ENCODE measurements at regions not wholly inside any gene's neighbourhood (a gene's known extent, or its start where the extent isn't known, plus 50 kb on each side); places are given as distances from the start of the nearest gene placed in this dataset.

- TF ChIP-seq SUZ12 (IDR thresholded peaks at IDR 0.05) = no peak
- TF ChIP-seq ZNF384 (IDR thresholded peaks at IDR 0.05) = no peak
- TF ChIP-seq PKNOX1 (IDR thresholded peaks at IDR 0.05) = no peak
- no peak for TF ChIP-seq SP1 (IDR thresholded peaks at IDR 0.05)
- TF ChIP-seq ARNT (IDR thresholded peaks at IDR 0.05) = no peak
- ChIA-PET POLR2A (no interaction called here), CTCF (interaction anchor here (0.6 kb wide), 1 partner anchor 94 kb away, joined by 3 read pairs; no protein-coding TSS in a partner anchor)
- no peak for DNase-seq (ENCODE audit: extremely low spot score)
Observed at GRCh38 chr6:165950316-165950715, 217.3 kb downstream of the TBXT start.

- TF ChIP-seq FOXK2 (IDR thresholded peaks at IDR 0.05) (no peak), ZNF384 (IDR thresholded peaks at IDR 0.05) (no peak), LEF1 (IDR thresholded peaks at IDR 0.05; ENCODE audit: borderline replicate concordance) (no peak), BHLHE40 (IDR thresholded peaks at IDR 0.05; ENCODE audit: borderline replicate concordance) (no peak), SP1 (IDR thresholded peaks at IDR 0.05) (no peak), L3MBTL2 (conservative IDR thresholded peaks at IDR 0.05) (no peak), HDGF (IDR thresholded peaks at IDR 0.05; ENCODE audit: borderline replicate concordance) (no peak), FOXM1 (IDR thresholded peaks at IDR 0.05; ENCODE audit: borderline replicate concordance) (no peak), TARDBP (IDR thresholded peaks at IDR 0.05) (no peak), NFRKB (IDR thresholded peaks at IDR 0.05) (no peak), ARNT (IDR thresholded peaks at IDR 0.05) (no peak), ELF4 (IDR thresholded peaks at IDR 0.05) (no peak), PKNOX1 (IDR thresholded peaks at IDR 0.05) (no peak), FOXA1 (IDR thresholded peaks at IDR 0.05) (no peak), SUZ12 (IDR thresholded peaks at IDR 0.05) (no peak), CTBP1 (IDR thresholded peaks at IDR 0.05; ENCODE audit: borderline replicate concordance) (no peak)
- CTCF ChIA-PET = no interaction called here
- POLR2A ChIA-PET = no interaction called here
- DNase-seq (ENCODE audit: extremely low spot score) = no peak
Observed at GRCh38 chr6:165949324-165949723, 218.3 kb downstream of the TBXT start.

GRCh38 chr6:165944002-165944466, 223.6 kb downstream of the TBXT start:
- TF ChIP-seq PKNOX1 (IDR thresholded peaks at IDR 0.05) = no peak
- TF ChIP-seq FOXA1 (IDR thresholded peaks at IDR 0.05) = no peak
- no peak for TF ChIP-seq CTBP1 (IDR thresholded peaks at IDR 0.05; ENCODE audit: borderline replicate concordance)
- TF ChIP-seq ZNF384 (IDR thresholded peaks at IDR 0.05) = no peak
- no peak for TF ChIP-seq L3MBTL2 (conservative IDR thresholded peaks at IDR 0.05)
- TF ChIP-seq LEF1 (IDR thresholded peaks at IDR 0.05; ENCODE audit: borderline replicate concordance) = no peak
- no peak for TF ChIP-seq ARNT (IDR thresholded peaks at IDR 0.05)
- TF ChIP-seq SUZ12 (IDR thresholded peaks at IDR 0.05) = no peak
- TF ChIP-seq ELF4 (IDR thresholded peaks at IDR 0.05) = no peak
- TF ChIP-seq HDGF (IDR thresholded peaks at IDR 0.05; ENCODE audit: borderline replicate concordance) = no peak
- TF ChIP-seq TARDBP (IDR thresholded peaks at IDR 0.05) = no peak
- no peak for TF ChIP-seq FOXK2 (IDR thresholded peaks at IDR 0.05)
- TF ChIP-seq BHLHE40 (IDR thresholded peaks at IDR 0.05; ENCODE audit: borderline replicate concordance) = no peak
- TF ChIP-seq SP1 (IDR thresholded peaks at IDR 0.05) = no peak
- TF ChIP-seq FOXM1 (IDR thresholded peaks at IDR 0.05; ENCODE audit: borderline replicate concordance) = no peak
- ChIA-PET CTCF (no interaction called here), POLR2A (no interaction called here)
- no peak for DNase-seq (ENCODE audit: extremely low spot score)

- no peak for TF ChIP-seq SUZ12 (IDR thresholded peaks at IDR 0.05)
- no peak for TF ChIP-seq PKNOX1 (IDR thresholded peaks at IDR 0.05)
- no peak for TF ChIP-seq SP1 (IDR thresholded peaks at IDR 0.05)
- no peak for TF ChIP-seq ARNT (IDR thresholded peaks at IDR 0.05)
- no peak for TF ChIP-seq TARDBP (IDR thresholded peaks at IDR 0.05)
- no peak for TF ChIP-seq BHLHE40 (IDR thresholded peaks at IDR 0.05; ENCODE audit: borderline replicate concordance)
- TF ChIP-seq L3MBTL2 (conservative IDR thresholded peaks at IDR 0.05) = no peak
- TF ChIP-seq ZNF384 (IDR thresholded peaks at IDR 0.05) = no peak
- TF ChIP-seq NFRKB (IDR thresholded peaks at IDR 0.05) = no peak
- no peak for TF ChIP-seq FOXA1 (IDR thresholded peaks at IDR 0.05)
- no peak for TF ChIP-seq ELF4 (IDR thresholded peaks at IDR 0.05)
- TF ChIP-seq LEF1 (IDR thresholded peaks at IDR 0.05; ENCODE audit: borderline replicate concordance) = no peak
- TF ChIP-seq FOXK2 (IDR thresholded peaks at IDR 0.05) = no peak
- no peak for TF ChIP-seq CTBP1 (IDR thresholded peaks at IDR 0.05; ENCODE audit: borderline replicate concordance)
- TF ChIP-seq FOXM1 (IDR thresholded peaks at IDR 0.05; ENCODE audit: borderline replicate concordance) = no peak
- TF ChIP-seq HDGF (IDR thresholded peaks at IDR 0.05; ENCODE audit: borderline replicate concordance) = no peak
- DNase-seq (ENCODE audit: extremely low spot score) = no peak
- ChIA-PET CTCF (interaction anchor here (0.5 kb wide), 1 partner anchor 10 kb away, joined by 3 read pairs; no protein-coding TSS in a partner anchor), POLR2A (interaction anchor here (1.0 kb wide), 1 partner anchor 12 kb away, joined by 3 read pairs; no protein-coding TSS in a partner anchor)
Observed at GRCh38 chr6:165941786-165942185, 225.9 kb downstream of the TBXT start.

GRCh38 chr6:165941249-165941775, 226.3 kb downstream of the TBXT start:
- CTCF ChIA-PET = no interaction called here
- TF ChIP-seq LEF1 (IDR thresholded peaks at IDR 0.05; ENCODE audit: borderline replicate concordance) (no peak), ELF4 (IDR thresholded peaks at IDR 0.05) (no peak), BHLHE40 (IDR thresholded peaks at IDR 0.05; ENCODE audit: borderline replicate concordance) (no peak), L3MBTL2 (conservative IDR thresholded peaks at IDR 0.05) (no peak), HDGF (IDR thresholded peaks at IDR 0.05; ENCODE audit: borderline replicate concordance) (no peak), PKNOX1 (IDR thresholded peaks at IDR 0.05) (no peak), ZNF384 (IDR thresholded peaks at IDR 0.05) (no peak), ARNT (IDR thresholded peaks at IDR 0.05) (no peak), FOXM1 (IDR thresholded peaks at IDR 0.05; ENCODE audit: borderline replicate concordance) (no peak), FOXA1 (IDR thresholded peaks at IDR 0.05) (no peak), CTBP1 (IDR thresholded peaks at IDR 0.05; ENCODE audit: borderline replicate concordance) (no peak), NFRKB (IDR thresholded peaks at IDR 0.05) (no peak), TARDBP (IDR thresholded peaks at IDR 0.05) (no peak), FOXK2 (IDR thresholded peaks at IDR 0.05) (no peak), SP1 (IDR thresholded peaks at IDR 0.05) (no peak)
- POLR2A ChIA-PET = interaction anchor here (1.0 kb wide), 1 partner anchor 12 kb away, joined by 3 read pairs; no protein-coding TSS in a partner anchor
- DNase-seq (ENCODE audit: extremely low spot score) = no peak

Measured in HEK293T (cell line).